ENCODE measurements at regions not wholly inside any gene's neighbourhood (a gene's known extent, or its start where the extent isn't known, plus 50 kb on each side); places are given as distances from the start of the nearest gene placed in this dataset.

- H3K9me2 ChIP-seq (replicated peaks; ENCODE audit: insufficient read depth), result no peaks in the 10 kb centered on the region
- H3K36me3 ChIP-seq (replicated peaks; ENCODE audit: insufficient read depth, low read depth), result no peaks in the 10 kb centered on the region
- no peak overlapping the region for H3K4me2 ChIP-seq
- H2AFZ ChIP-seq, result no peak overlapping the region
- no peak for DNase-seq (ENCODE audit: low spot score)
- no peaks in the 10 kb centered on the region for H3K4me1 ChIP-seq (ENCODE audit: insufficient read depth)
- H3K9me3 ChIP-seq (ENCODE audit: low read depth), result no peaks in the 10 kb centered on the region
- H3K27ac ChIP-seq, result no peak overlapping the region
- no peak for TF ChIP-seq CTCF (IDR thresholded peaks at IDR 0.05; ENCODE audit: poor library complexity)
- TF ChIP-seq EZH2phosphoT487 (IDR thresholded peaks at IDR 0.05; ENCODE audit: low read depth, severe bottlenecking, unreplicated experiment), result no peak
- TF ChIP-seq EZH2 (IDR thresholded peaks at IDR 0.05; ENCODE audit: borderline replicate concordance), result no peak
- H4K20me1 ChIP-seq (ENCODE audit: insufficient read depth, poor library complexity, severe bottlenecking), result no peaks in the 10 kb centered on the region
- 94% methylated on average over 2 of the region's 2 CpGs for WGBS (ENCODE audit: low lambda C conversion rate, missing lambda C conversion rate)
- H3K4me3 ChIP-seq, result no peak overlapping the region
- H3K27me3 ChIP-seq, result no peaks in the 10 kb centered on the region
- no peaks in the 10 kb centered on the region for H3K79me2 ChIP-seq
Measured at GRCh38 chr10:9015005-9015404, 960.5 kb downstream of the GATA3 start.

- 96% methylated on average over 2 of the region's 2 CpGs for WGBS (ENCODE audit: low lambda C conversion rate, missing lambda C conversion rate)
- TF ChIP-seq EZH2phosphoT487 (IDR thresholded peaks at IDR 0.05; ENCODE audit: low read depth, severe bottlenecking, unreplicated experiment) (no peak), CTCF (IDR thresholded peaks at IDR 0.05; ENCODE audit: poor library complexity) (no peak), EZH2 (IDR thresholded peaks at IDR 0.05; ENCODE audit: borderline replicate concordance) (no peak)
- Histone ChIP-seq H3K27me3 (no peaks in the 10 kb centered on the region), H4K20me1 (ENCODE audit: insufficient read depth, poor library complexity, severe bottlenecking) (no peaks in the 10 kb centered on the region), H3K4me2 (no peak overlapping the region), H3K27ac (no peak overlapping the region), H3K4me3 (no peak overlapping the region), H3K9me3 (ENCODE audit: low read depth) (no peaks in the 10 kb centered on the region), H3K9me2 (replicated peaks; ENCODE audit: insufficient read depth) (no peaks in the 10 kb centered on the region), H3K36me3 (replicated peaks; ENCODE audit: insufficient read depth, low read depth) (no peaks in the 10 kb centered on the region), H3K79me2 (no peaks in the 10 kb centered on the region), H3K4me1 (ENCODE audit: insufficient read depth) (no peaks in the 10 kb centered on the region), H2AFZ (no peak overlapping the region)
- no peak for DNase-seq (ENCODE audit: low spot score)
Measured at GRCh38 chr10:9015447-9015846, 961.0 kb downstream of the GATA3 start.

GRCh38 chr10:9016930-9017329 is 962.4 kb downstream of the GATA3 start:
- no peaks in the 10 kb centered on the region for H3K36me3 ChIP-seq (replicated peaks; ENCODE audit: insufficient read depth, low read depth)
- no peaks in the 10 kb centered on the region for H3K4me1 ChIP-seq (ENCODE audit: insufficient read depth)
- H3K4me2 ChIP-seq, result no peak overlapping the region
- no peak overlapping the region for H3K27ac ChIP-seq
- H3K79me2 ChIP-seq, result no peaks in the 10 kb centered on the region
- no peaks in the 10 kb centered on the region for H3K9me2 ChIP-seq (replicated peaks; ENCODE audit: insufficient read depth)
- no peak overlapping the region for H2AFZ ChIP-seq
- H3K27me3 ChIP-seq, result no peaks in the 10 kb centered on the region
- TF ChIP-seq EZH2phosphoT487 (IDR thresholded peaks at IDR 0.05; ENCODE audit: low read depth, severe bottlenecking, unreplicated experiment) (no peak), EZH2 (IDR thresholded peaks at IDR 0.05; ENCODE audit: borderline replicate concordance) (no peak), CTCF (IDR thresholded peaks at IDR 0.05; ENCODE audit: poor library complexity) (no peak)
- DNase-seq (ENCODE audit: low spot score), result no peak
- no peaks in the 10 kb centered on the region for H4K20me1 ChIP-seq (ENCODE audit: insufficient read depth, poor library complexity, severe bottlenecking)
- no peak overlapping the region for H3K4me3 ChIP-seq
- 90% methylated on average over 4 of the region's 4 CpGs for WGBS (ENCODE audit: low lambda C conversion rate, missing lambda C conversion rate)
- H3K9me3 ChIP-seq (ENCODE audit: low read depth), result no peaks in the 10 kb centered on the region
